Thoracic aorta (tissue), 2 donors: ENCODE measurements at regions not wholly inside any gene's neighbourhood (a gene's known extent, or its start where the extent isn't known, plus 50 kb on each side); places are given as distances from the start of the nearest gene placed in this dataset.

ENCODE experiments used
- ATAC-seq: fragments of 150-250 bp; one replicate; pipeline ENCODE4 v1.8.0; 2017; ENCODE audit warnings: low read depth; ENCODE audit not compliant: insufficient number of reproducible peaks, low FRiP score
- DNase-seq: peaks from one replicate; pipeline ENCODE4 v3.0.0-alpha.2; 2020; ENCODE audit warnings: low spot score
- H3K27ac ChIP-seq, 2 donors: fragments of 200-600 bp; sonication (generic); 1 replicate in 1 of 2; 2 replicates in 1 of 2; pipeline ENCODE4 v1.5.1; 2016; ENCODE audit warnings: mild to moderate bottlenecking in 2 of 2, moderate library complexity in 2 of 2
- H3K27me3 ChIP-seq: fragments of 200-600 bp; sonication (generic); replicated peaks from 2 replicates; pipeline ENCODE4 v1.6.0; 2016; ENCODE audit warnings: mild to moderate bottlenecking; ENCODE audit not compliant: insufficient read depth
- H3K36me3 ChIP-seq: fragments of 200-600 bp; sonication (generic); one replicate; pipeline ENCODE4 v1.5.1; 2016
- H3K4me1 ChIP-seq, 2 donors: fragments of 200-600 bp; sonication (generic); 1 replicate in 1 of 2; 2 replicates in 1 of 2; pipeline versions ENCODE4 v1.5.1 to v1.6.0; 2016; ENCODE audit warnings: low read depth in 2 of 2, mild to moderate bottlenecking in 1 of 2; ENCODE audit not compliant: control insufficient read depth in 1 of 2
- H3K4me3 ChIP-seq: fragments of 200-600 bp; sonication (generic); 2 replicates; pipeline ENCODE4 v1.5.1; 2016; ENCODE audit warnings: mild to moderate bottlenecking
- H3K9me3 ChIP-seq: fragments of 200-600 bp; sonication (generic); 2 replicates; pipeline ENCODE4 v1.5.1; 2016
- CTCF ChIP-seq: fragments of 200-600 bp; sonication (generic); IDR thresholded peaks from one replicate; pipeline ENCODE4 v1.5.1; 2019; ENCODE audit warnings: antibody characterized with exemption

GRCh38 chr2:79219383-79219988 lies 59.9 kb upstream of the REG3A start:
- no peak for ATAC-seq
- DNase-seq = no peak
- Histone ChIP-seq H3K9me3 (no peaks in the 10 kb centered on the region), H3K4me1 (no peaks in the 10 kb centered on the region), H3K36me3 (no peaks in the 10 kb centered on the region), H3K27ac (no peak overlapping the region), H3K4me3 (no peak overlapping the region), H3K27me3 (no peaks in the 10 kb centered on the region)
- TF ChIP-seq CTCF = peak; percentile 28

GRCh38 chr2:79210274-79210917 lies 50.8 kb upstream of the REG3A start:
- ATAC-seq (no peak), DNase-seq (no peak)
- no peaks in the 10 kb centered on the region for H3K36me3 ChIP-seq
- no peak for TF ChIP-seq CTCF
- H3K27me3 ChIP-seq = no peaks in the 10 kb centered on the region
- H3K9me3 ChIP-seq = no peaks in the 10 kb centered on the region
- H3K4me3 ChIP-seq = no peak overlapping the region
- H3K4me1 ChIP-seq = no peaks in the 10 kb centered on the region
- no peak overlapping the region for H3K27ac ChIP-seq
